GM21381 (cell line): ENCODE measurements at regions not wholly inside any gene's neighbourhood (a gene's known extent, or its start where the extent isn't known, plus 50 kb on each side); places are given as distances from the start of the nearest gene placed in this dataset.
"Not testable (repeated sequence)": the region's sequence is repeated elsewhere in the genome, so short reads cannot be mapped to it uniquely, and the experiment has no call there.

Experiments
- ATAC-seq: cut with Tn5 transposase; IDR thresholded peaks from one replicate; pipeline ENCODE4 v1.9.1; 2021; ENCODE audit warnings: mild to moderate bottlenecking, moderate library complexity; ENCODE audit not compliant: unreplicated experiment

DNA sequence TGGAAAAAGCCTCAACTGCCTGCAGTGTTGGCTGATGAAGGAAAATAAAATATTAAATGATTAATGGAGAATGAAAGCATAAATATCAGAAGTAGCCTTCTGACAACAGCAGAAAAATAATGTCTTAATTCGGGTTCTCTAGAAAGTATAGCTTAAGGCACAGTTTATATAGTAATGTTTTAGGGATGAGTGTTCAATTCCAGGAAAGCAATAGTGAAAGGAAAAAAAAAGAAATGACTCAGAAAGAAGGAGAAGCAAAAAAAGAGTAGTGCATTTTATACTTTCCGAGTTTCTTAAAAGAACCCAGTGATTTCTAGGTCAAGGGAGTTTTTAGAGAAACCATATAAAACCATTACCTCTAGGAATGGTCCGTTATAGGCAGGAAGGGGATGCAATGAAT is 137.3 kb downstream of the HTR1B start:
- ATAC-seq: no peak

DNA sequence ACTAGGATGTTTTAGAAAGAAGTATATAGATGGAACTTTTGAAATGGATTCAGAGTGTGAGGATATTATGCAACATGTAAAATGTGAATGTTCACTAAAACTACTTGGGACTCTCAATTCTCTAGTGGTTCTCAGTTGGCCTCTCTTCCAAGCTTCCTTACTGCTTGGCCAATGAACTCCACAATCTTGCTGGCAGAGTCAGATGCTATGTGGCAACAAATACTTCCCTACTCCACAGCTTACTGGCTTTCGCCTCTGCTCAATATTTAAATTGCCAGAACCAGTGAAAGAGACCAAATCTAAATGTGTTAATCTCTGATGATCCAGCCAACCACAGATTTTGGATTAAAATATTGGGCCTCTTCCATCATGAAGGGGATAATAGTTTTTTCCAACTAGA is 138.4 kb downstream of the HTR1B start:
- ATAC-seq: no peak

DNA sequence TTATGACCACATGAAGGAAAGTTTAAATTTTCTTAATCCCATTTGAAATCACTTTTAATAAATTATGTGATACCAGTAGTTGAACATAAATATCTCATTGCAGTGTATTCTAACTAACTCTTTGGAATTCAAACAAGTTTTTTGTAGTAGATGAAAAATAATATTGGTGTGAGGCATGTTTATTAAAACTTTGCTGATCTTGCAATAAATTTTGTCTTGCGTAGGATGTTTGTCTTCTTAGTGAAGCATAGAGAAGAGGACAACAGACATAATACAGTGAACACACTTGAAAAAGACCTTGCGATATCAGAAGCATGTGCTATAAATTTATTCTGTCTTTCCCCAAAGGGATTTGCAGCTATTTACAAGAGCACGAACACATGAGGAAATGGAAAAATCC is 140.7 kb downstream of the HTR1B start:
- no peak for ATAC-seq

DNA sequence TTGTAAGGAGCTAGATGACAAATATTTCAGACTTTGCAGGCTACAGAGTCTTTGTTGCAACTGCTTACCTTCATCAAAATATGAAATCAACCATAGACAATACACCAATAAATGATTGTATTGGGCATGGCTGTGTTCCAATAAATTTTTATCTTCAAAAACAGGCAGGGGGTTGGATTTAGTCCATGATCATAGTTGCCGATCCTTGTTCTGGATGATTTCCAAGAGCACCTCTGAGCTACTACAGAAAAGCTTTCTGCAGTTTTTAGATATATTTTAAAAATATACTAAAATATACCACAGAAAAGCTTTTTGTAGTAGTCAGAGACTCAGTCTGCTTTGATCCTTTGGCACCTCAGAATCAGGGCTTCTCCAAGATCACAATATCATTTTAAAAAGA is 145.0 kb downstream of the HTR1B start:
- ATAC-seq: no peak

DNA sequence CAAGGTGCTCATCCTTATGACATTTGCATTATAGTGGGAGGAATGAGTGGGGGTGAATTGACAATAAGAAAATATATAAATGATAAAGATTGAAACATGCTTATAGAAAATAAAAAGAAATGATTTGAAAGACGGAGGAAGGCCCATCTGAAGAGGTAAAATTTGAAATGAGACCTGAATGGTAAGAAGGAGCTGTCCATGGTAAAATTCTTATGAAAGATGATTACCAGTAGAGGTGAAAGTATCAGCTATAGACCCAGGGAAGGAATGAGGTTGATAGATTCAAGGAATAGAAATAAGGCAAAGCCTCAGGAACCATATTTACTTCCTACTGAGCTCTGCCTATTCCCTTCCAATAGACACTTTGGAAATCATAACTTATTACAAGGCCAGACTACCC is 149.7 kb downstream of the HTR1B start:
- no peak for ATAC-seq

DNA sequence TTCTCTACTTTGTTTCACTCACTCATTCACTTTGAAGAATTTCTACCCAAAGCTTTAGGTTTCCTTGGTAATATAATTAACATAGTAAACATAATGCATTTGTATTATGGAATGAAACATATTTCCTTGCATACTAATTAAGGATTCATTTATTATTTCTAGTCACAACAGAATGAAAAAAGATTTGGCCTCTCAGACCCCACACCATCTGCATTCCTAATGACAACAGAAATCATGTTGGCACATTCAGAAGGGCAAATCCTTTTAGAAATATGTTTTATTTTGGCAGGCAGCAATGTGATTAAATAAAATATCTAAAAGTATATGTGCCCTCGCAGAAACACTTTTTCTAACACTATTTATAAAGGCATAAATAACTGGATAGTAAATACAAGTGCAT is 163.4 kb downstream of the HTR1B start:
- ATAC-seq: no peak

DNA sequence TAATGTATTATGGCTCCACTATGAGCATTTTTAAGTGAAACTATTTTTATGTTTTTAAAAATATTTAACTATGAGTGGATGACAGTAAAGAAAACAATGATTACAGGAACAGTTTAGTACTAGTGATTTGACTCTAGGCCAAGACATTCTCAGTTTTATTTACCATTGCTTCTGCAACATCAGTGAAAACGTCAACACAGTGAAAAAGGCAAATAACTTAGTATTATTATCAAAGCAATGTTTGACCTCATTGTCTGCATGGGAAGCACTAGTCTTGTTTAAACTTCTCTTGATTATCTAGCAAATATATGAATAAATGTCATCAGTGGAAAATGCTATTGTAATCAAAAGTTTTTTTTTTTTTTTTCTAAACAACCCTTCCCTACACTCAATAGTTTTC is 165.0 kb downstream of the HTR1B start:
- no peak for ATAC-seq

DNA sequence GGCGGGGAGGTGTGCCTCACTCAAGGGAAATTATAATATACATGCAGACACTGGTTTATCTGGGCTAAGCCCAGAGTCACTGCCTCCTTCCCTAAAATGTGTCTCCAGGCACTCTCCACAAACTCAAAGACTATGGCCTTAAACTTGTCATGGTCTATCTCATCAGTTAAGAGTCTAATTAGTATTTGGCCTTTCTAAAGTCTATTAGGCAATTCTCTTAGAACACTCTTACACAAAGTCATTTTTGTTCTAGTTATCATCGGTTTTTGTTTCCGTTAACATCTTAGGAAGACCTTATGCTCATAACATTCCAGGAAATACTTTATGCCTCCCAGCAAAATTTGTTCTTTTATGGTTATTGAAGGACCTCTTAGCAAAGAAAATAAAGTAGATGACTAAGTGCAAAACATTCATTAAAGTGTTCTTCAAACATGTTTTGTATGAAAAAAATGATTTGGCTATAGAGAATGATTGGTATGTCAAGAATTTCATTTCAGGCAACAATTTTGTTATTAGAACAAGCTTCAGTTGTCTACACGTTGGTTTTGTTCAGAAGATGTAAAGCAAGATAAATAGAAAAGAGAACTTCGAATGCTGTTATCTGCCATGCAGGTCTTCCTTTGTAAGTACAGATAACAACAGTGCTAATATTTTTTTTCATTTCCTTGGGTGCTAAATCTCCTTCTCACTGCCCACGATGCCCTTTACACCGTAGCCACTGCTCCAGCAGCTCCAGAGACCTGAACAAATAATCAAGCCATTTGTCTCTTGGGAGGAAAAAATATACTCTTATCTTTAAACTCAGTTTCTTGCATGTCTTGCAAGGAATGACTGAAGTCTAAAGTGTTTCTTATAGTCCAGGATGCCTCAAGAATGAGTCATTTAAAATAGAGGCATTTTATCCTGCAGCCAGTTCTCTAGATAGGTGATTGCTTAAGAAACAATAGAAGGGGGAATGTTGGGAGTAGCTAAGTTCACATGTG is 170.4 kb downstream of the HTR1B start:
- ATAC-seq: no peak

DNA sequence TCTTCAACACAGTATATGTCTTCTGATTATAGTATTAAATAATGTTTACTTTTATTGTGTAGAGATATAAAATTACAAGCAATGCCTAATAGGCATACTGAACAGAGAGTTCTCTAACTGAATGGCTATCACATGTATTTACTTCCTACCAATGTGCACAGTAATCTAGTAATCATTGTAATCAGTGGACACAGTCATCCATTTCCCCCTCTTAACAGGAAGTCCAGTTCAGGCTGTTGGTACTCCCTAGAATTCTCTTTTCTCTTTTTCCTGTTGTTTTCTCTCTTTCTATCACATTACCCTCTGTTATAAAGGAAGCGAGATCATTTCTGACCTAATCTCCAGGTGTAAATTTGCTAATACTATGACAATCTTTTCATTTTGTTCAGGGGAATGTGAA is 172.5 kb downstream of the HTR1B start:
- no peak for ATAC-seq

DNA sequence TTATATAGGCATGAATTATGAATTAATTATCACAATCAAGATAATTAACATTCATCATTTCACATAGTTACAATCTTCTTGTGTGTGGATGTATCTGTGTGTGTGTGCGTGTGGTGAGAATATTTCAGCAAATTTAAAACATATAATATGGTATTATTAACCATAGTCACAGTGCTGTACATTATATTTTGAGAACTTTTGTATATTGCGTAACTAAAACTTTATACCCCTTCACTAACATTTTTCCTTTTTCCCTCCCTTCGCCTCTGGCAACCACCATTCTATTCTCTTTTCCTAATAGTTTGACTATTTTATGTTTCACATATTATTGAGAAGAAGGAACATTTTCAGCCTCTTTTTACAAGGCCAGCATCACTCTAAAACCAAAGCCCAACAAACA is 176.8 kb downstream of the HTR1B start:
- ATAC-seq: no peak

DNA sequence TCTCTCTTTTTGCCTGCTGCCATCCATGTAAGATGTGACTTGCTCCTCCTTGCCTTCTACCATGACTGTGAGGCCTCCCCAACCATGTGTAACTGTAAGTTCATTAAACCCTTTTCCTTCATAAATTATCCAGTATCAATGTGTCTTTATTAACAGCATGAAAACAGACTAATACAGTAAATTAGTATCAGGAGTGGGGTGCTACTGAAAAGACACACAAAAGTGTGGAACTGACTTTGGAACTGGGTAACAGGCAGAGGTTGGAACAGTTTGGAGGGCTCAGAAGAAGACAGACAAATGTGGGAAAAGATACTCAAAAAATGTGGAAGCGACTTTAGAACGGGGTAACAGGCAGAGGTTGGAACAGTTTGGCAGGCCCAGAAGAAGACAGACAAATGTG is 189.4 kb downstream of the HTR1B start:
- ATAC-seq: no peak

DNA sequence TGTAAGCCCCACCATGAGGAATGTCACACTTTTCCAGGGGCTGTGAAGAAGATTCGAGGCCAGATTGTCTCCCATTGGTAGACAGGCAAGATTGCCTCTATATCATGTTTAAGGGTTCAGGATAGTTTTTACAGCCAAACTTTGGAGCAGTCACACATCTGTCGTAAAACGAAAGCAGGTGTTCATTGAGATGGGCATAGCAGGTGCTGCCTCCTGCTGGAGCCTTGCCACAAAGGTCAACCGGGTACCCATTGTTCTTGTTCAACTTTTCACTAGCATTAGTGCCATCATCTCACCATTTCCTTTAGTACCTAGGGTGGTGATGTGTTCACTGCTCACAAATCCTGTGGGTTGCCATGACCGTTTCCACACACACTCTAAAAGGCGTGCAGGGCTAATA is 198.3 kb downstream of the HTR1B start:
- no peak for ATAC-seq

DNA sequence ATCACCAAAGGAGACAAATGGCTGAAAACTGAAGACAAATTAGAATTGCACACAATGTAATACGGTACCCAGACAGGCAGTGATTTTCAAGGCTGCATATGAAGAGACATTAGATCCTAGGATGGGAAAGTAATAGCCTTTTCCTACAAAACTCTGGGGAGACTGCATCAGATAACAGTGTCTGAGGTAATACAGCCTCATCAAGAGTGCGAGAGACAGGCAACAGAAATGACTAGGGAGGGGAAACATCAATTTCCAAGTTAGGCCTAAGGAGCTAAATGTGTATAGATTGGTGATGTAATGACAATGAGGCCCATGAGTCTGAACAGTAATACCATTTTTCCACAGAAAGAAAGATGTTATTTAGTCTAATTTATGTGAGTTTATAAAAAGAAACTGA is 200.3 kb downstream of the HTR1B start:
- ATAC-seq: no peak

DNA sequence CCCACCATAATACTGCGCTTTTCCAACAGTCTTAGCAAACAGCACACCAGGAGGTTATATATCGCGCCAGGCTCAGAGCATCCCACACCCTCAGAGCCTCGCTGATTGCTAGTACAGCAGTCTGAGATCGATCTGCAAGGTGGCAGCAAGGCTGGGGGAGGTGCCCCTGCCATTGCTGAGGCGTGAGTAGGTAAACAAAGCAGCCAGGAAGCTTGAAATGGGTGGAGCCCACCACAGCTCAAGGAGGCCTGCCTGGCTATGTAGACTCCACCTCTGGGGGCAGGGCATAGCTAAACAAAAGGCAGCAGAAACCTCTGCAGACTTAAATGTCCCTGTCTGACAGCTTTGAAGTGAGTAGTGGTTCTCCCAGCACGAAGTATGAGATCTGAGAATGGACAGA is 211.5 kb downstream of the HTR1B start:
- ATAC-seq: not testable (repeated sequence)

DNA sequence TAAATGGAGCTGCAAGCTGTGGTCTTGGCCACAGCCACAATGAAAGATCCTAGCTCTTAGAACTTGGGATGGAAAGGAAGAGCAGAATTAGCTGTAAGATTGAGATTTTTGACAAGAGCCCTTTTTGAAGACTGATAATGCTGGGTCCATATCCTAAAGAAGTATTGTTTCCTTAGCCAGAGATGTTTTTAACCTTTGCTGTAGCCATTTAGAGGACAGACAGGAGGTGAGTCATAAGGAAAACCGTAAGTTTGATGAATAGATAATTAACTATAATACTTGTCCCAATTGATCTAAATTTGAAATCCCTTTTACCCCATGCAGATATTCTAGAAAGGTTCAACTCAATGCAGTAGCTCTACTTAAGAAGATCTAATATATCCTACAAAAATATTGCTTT is 213.7 kb downstream of the HTR1B start:
- no peak for ATAC-seq

DNA sequence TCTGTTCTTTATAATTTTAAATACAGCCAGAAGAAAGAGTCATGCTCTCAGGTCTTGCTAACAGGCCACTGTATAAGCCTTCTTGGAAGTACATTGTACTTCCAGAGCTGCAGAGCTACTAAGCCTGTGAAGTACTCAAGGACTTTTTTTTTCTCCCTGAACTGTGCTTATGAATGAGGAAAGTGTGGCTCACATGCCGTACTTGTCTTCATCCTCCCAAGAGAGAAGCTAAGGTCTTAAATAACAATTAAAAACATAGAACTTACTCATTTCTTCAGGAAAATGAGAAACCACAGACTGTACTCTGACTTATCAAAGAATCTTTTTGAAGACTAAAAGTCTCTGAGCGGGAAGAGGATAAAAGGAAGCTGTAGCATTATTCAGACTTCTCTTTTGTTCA is 218.3 kb downstream of the HTR1B start:
- ATAC-seq: no peak

DNA sequence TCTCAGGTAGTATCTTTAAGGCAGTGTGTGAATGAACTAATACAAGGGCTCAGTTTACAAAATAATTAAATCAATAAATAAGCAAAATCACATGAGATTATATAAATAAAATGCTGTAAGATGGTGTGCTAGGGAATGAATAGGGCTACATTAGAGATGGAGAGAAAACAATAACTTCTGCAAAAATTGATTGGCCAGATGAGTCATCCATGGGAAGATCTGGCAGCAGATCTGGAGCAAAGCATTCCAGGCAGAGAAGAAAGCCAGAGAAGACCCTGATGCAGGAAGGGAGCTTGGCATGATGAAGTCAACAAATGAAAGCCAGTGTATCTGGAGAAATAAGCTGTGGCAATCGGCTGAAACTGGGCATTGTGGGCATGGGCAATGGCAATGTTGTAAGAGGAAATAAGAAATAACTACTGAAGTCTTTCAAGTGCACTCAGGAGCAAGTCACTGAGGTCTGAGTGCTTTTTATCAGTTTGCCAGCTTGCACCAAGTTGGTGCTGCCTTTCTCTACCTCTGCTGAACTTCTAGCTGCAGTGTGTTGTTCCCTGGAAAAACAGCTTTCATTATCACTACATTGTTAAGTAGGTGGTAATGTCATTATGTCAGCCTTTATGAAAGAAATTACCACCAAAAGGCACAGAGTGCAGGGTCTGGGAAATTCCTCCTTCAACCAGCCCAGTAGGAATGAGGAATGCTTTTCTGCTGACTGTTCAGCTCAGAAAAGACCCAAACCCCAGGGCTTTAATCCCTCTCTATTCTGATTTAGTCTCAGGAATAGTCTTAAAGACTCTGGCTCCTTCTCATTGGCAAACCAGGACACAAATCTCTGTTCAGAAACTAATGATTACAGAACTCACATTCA is 231.6 kb downstream of the HTR1B start:
- ATAC-seq: no peak

DNA sequence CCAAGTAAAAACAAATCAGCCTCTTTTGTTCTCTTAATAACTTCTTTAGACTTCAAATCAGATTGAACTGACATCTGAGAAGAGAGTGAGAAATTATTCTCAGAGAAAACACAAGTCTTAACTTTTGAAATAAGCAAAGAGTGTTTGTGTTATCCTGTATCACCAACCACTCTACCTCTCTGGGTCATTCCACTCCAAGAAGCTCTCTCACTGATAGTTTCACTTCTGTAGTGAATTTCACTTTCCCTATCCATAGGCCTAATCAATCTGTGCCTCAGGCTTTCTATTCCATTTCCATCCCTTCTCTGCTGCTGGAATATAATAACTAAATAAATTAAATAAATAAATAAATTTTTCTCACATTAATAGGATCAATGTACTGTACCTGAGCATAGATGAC is 235.0 kb downstream of the HTR1B start:
- no peak for ATAC-seq

DNA sequence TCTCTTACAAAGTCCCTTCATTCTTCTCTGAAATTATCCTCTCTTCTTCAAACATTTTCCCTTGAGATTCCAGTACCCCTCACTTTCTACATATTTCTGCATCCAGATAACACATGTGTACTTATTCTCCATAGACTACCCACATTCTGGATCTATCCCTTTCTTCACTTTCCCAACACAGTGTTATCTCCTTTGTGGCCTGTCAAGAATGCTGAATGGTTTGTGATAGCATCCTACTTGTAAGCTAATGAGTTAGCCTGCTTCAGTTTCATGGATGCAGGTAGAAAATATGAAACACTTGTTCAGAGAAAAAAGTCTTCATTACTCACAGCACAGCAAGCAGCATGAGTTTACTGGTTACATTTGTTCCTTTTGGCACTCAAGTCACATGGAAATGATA is 245.4 kb downstream of the HTR1B start:
- ATAC-seq: no peak

DNA sequence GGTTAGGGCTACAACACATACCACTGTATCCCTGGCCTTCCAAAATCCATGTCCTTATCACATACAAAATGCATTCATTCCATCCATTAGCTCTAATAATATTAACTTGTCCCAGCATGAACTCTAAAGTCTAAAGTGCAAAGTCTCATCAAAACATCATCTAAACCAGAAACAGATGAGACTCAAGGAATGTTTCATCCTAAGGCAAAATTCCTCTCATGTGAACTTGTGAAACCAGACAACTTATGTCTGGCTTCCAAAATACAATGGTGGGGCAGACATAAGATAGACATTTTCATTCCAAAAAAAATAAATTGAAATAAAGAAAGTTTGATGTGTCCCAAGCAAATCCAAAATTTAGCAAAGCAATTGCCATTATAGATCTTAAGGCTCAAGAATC is 257.4 kb downstream of the HTR1B start:
- ATAC-seq: no peak

DNA sequence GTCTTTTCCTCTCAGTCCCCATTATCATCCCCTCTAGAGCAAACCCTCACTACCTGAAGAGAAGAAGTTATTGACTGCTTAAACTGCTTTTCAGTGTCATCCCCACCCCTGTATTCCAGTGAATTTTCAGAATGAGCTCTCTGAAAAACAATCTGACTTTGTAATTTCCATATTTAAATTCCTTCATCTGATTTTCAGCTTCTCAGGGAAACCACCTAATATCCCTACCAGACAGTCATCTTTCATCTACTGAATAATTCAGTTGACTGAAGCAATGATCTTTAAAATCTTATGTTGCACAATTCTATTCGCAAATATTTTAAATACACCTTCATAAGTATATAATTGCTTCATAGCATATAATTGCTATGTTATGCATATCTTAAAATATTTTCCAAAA is 258.7 kb downstream of the HTR1B start:
- ATAC-seq: no peak

DNA sequence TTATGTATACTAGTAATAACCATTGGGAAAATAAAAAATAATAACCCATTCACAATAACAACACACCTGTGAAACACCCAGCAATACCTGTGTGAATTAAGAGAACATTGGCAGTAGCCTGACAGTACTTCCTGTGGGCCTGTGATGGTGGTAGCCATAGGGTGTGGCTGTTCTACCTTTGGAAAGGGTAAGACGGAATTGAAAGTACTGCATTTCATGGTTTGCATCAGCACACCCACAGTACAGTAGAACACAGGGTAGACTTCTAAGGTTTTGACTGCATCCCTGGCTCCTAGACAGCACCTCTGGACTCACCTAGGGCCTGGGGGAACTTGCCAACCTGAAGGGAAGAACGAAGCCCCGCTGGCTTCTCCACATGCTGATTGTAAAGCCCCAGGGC is 279.8 kb downstream of the HTR1B start:
- ATAC-seq: no peak
